Transverse colon (tissue), 4 donors: ENCODE measurements at regions not wholly inside any gene's neighbourhood (a gene's known extent, or its start where the extent isn't known, plus 50 kb on each side); places are given as distances from the start of the nearest gene placed in this dataset.

Experiments used
- DNase-seq: peaks from one replicate; pipeline ENCODE4 v3.0.0-alpha.2; 2019
- H3K27ac ChIP-seq, 4 donors: fragments of 200-600 bp; sonication (generic); 2 replicates each; pipeline ENCODE4 v1.5.1; 2016 to 2018; ENCODE audit warnings: inconsistent platforms in 4 of 4
- H3K27me3 ChIP-seq: fragments of 200-600 bp; sonication (generic); 2 replicates; pipeline ENCODE4 v1.5.1; 2017; ENCODE audit warnings: inconsistent platforms
- H3K36me3 ChIP-seq, 4 donors: fragments of 200-600 bp; sonication (generic); 2 replicates each; pipeline ENCODE4 v1.5.1; 2017 to 2019; ENCODE audit warnings: inconsistent platforms in 4 of 4
- H3K4me1 ChIP-seq, 4 donors: fragments of 200-600 bp; sonication (generic); 2 replicates each; pipeline ENCODE4 v1.5.1; 2017 to 2020; ENCODE audit warnings: inconsistent platforms in 4 of 4
- H3K4me3 ChIP-seq, 4 donors: fragments of 200-600 bp; sonication (generic); 1 replicate in 1 of 4; 2 replicates in 3 of 4; pipeline versions ENCODE4 v1.5.1 to v1.6.1; 2017 to 2019; ENCODE audit warnings: inconsistent platforms in 4 of 4
- H3K9me3 ChIP-seq, 2 donors: fragments of 200-600 bp; sonication (generic); 2 replicates each; pipeline ENCODE4 v1.5.1; 2017 to 2019; ENCODE audit warnings: inconsistent platforms in 2 of 2
- CTCF ChIP-seq, 5 experiments: fragments of 200-600 bp in 3 of 5; fragments of 450-650 bp in 2 of 5; sonication (generic) in 3 of 5; IDR thresholded peaks; 1 replicate in 2 of 5; 2 replicates in 3 of 5; pipeline ENCODE4 v1.5.1; 2016 to 2017; ENCODE audit warnings: antibody characterized with exemption in 5 of 5, inconsistent platforms in 3 of 5, mild to moderate bottlenecking in 2 of 5, moderate library complexity in 1 of 5
- EP300 ChIP-seq: sonication (generic); formaldehyde crosslinking; IDR thresholded peaks from one replicate; pipeline ENCODE4 v1.6.1; 2017; ENCODE audit warnings: antibody characterized with exemption, low read depth
- POLR2A ChIP-seq: fragments of 450-650 bp; IDR thresholded peaks from one replicate; pipeline ENCODE4 v1.6.1; 2016; ENCODE audit warnings: antibody characterized with exemption, mild to moderate bottlenecking, moderate library complexity
- POLR2AphosphoS5 ChIP-seq, 3 donors: sonication (generic); formaldehyde crosslinking; IDR thresholded peaks; one replicate each; pipeline ENCODE4 v1.6.1; 2016; ENCODE audit warnings: antibody characterized with exemption in 3 of 3
- WGBS, 2 donors: methylation state at CpG; one replicate each; pipeline ENCODE4 v1.1.5; 2018; ENCODE audit warnings: low coverage in 1 of 2; 5-methylcytosine and 5-hydroxymethylcytosine counted together
- in situ Hi-C, 4 donors: fragments of 200-750 bp; cut with MboI; loops; one replicate each; pipeline versions ENCODE4 v1.15.0 to v1.15.1; 2017; ENCODE audit warnings: low sequenced_read_pairs in 3 of 4, low pct_ligation_motif_present in 1 of 4, low pct_unique_long_range_greater_than_20kb in 1 of 4
- intact Hi-C: fragments of 100-400 bp; cut with DNase I; formaldehyde crosslinking; loops from one replicate; pipeline ENCODE4 v1.15.1; 2023; ENCODE audit warnings: low total_unique reads

DNA sequence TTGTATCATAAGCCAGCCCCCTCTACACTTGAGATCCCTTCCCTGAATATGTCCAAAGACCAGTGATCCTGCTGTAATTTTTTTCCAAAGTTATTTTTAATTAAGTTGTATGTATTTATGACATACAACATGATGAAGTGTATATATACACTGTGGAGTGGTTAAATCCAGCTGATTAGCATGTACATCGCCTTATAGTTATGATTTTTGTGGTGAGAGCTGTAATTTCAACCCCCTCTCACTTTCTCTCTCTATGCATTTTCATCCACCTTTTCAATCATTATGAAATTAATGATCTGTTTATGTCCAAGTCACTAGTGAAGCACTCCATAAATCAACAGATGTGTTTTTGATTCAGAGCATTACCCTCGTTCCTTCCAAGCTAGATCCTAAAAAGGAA lies 85.3 kb downstream of the KCTD12 start:
- no peak for DNase-seq
- no peak for TF ChIP-seq CTCF (IDR thresholded peaks at IDR 0.05)
- TF ChIP-seq POLR2A: no peak
- TF ChIP-seq POLR2AphosphoS5 (IDR thresholded peaks at IDR 0.05): no peak
- TF ChIP-seq EP300: no peak
- peaks cover 0 to 8% (median 0%) of the 10 kb centered on the region in 4 donors for H3K4me1 ChIP-seq
- no peaks in the 10 kb centered on the region for H3K9me3 ChIP-seq
- H3K4me3 ChIP-seq: no peak overlapping the region
- H3K27me3 ChIP-seq: no peaks in the 10 kb centered on the region
- no peaks in the 10 kb centered on the region for H3K36me3 ChIP-seq
- WGBS, 2 donors: 70 to 86% methylated on average over 2 of the region's 2 CpGs
- in situ Hi-C loops (no loop called here), intact Hi-C loops (no loop called here)
- no peak overlapping the region for H3K27ac ChIP-seq

- TF ChIP-seq POLR2A (no peak), POLR2AphosphoS5 (IDR thresholded peaks at IDR 0.05) (no peak)
- no peak for DNase-seq
- in situ Hi-C loops (no loop called here), intact Hi-C loops (no loop called here)
- H3K27ac ChIP-seq: no peak overlapping the region
- H3K27me3 ChIP-seq: no peaks in the 10 kb centered on the region
- WGBS, 2 donors: 20% methylated on average over 3 of the region's 3 CpGs
- no peaks in the 10 kb centered on the region for H3K9me3 ChIP-seq
- peaks cover 0 to 8% (median 0%) of the 10 kb centered on the region in 4 donors for H3K4me1 ChIP-seq
- H3K36me3 ChIP-seq: no peaks in the 10 kb centered on the region
- no peak overlapping the region for H3K4me3 ChIP-seq
Measured at GRCh38 chr13:76799696-76800095, 86.5 kb downstream of the KCTD12 start.

- Histone ChIP-seq H3K27ac (no peak overlapping the region), H3K9me3 (no peaks in the 10 kb centered on the region), H3K36me3 (no peaks in the 10 kb centered on the region), H3K4me3 (no peak overlapping the region), H3K4me1 (peaks cover 0 to 8% (median 0%) of the 10 kb centered on the region in 4 donors), H3K27me3 (no peaks in the 10 kb centered on the region)
- no peak for DNase-seq
- in situ Hi-C loops (no loop called here), intact Hi-C loops (no loop called here)
- 73 to 86% methylated on average over 1 to 2 of the region's 2 CpGs for WGBS, 2 donors
- no peak for TF ChIP-seq CTCF (IDR thresholded peaks at IDR 0.05)
- TF ChIP-seq POLR2AphosphoS5 (IDR thresholded peaks at IDR 0.05): no peak
- TF ChIP-seq POLR2A: no peak
- TF ChIP-seq EP300: no peak
Measured at GRCh38 chr13:76798037-76798436, 88.2 kb downstream of the KCTD12 start.

DNA sequence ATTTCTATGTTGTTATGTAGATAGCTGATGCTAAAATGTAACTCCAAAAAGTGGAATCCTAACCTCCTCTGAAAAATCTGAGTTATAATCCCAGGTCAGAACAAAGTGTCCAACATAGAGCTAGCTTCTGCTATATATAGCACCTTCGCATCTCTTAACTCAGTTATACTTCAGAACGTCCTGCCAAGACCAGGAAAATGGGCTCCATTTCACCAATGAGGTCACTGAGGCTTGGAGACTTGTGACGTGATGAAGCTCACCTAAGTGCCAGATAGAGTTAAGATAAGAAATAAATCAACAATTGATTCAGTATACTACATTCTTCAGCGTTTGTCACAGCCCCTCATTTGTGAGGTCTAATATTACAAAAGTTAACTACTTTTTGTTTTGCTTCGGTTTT lies 88.8 kb downstream of the KCTD12 start:
- H3K27ac ChIP-seq: no peak overlapping the region
- intact Hi-C loops (no loop called here), in situ Hi-C loops (no loop called here)
- H3K36me3 ChIP-seq: no peaks in the 10 kb centered on the region
- no peaks in the 10 kb centered on the region for H3K9me3 ChIP-seq
- no peak for DNase-seq
- TF ChIP-seq CTCF (IDR thresholded peaks at IDR 0.05) (no peak), POLR2A (no peak), EP300 (no peak), POLR2AphosphoS5 (IDR thresholded peaks at IDR 0.05) (no peak)
- no peak overlapping the region for H3K4me3 ChIP-seq
- H3K27me3 ChIP-seq: no peaks in the 10 kb centered on the region
- peaks cover 0 to 8% (median 0%) of the 10 kb centered on the region in 4 donors for H3K4me1 ChIP-seq
- WGBS, 2 donors: 63 to 66% methylated on average over 3 to 5 of the region's 5 CpGs

DNA sequence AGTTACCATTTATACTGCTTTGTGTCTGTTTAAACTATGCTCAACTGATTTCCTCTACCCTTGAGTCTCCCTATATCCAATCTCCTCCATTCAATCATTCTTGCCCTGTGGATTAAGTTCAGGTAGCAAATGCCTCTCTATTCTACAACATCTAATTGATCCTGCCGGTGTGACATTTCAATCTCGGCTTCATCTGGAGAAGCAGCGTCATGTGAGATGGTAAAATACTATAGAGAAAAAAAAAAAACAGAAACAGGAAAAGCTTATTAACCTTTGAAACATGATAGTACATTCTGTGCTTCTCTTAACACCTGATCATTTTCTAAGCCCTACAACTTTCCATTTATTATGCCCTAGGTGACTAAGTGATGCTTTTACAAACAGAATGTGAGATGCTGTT lies 89.4 kb downstream of the KCTD12 start:
- intact Hi-C loops (no loop called here), in situ Hi-C loops (no loop called here)
- Histone ChIP-seq H3K4me1 (peaks cover 0 to 8% (median 0%) of the 10 kb centered on the region in 4 donors), H3K36me3 (no peaks in the 10 kb centered on the region), H3K9me3 (no peaks in the 10 kb centered on the region), H3K27ac (no peak overlapping the region), H3K27me3 (no peaks in the 10 kb centered on the region), H3K4me3 (no peak overlapping the region)
- DNase-seq: no peak
- 48 to 77% methylated on average over 3 of the region's 3 CpGs for WGBS, 2 donors
- TF ChIP-seq POLR2A: no peak
- no peak for TF ChIP-seq CTCF (IDR thresholded peaks at IDR 0.05)
- TF ChIP-seq EP300: no peak
- no peak for TF ChIP-seq POLR2AphosphoS5 (IDR thresholded peaks at IDR 0.05)
